ENCODE measurements at regions not wholly inside any gene's neighbourhood (a gene's known extent, or its start where the extent isn't known, plus 50 kb on each side); places are given as distances from the start of the nearest gene placed in this dataset.

DNA sequence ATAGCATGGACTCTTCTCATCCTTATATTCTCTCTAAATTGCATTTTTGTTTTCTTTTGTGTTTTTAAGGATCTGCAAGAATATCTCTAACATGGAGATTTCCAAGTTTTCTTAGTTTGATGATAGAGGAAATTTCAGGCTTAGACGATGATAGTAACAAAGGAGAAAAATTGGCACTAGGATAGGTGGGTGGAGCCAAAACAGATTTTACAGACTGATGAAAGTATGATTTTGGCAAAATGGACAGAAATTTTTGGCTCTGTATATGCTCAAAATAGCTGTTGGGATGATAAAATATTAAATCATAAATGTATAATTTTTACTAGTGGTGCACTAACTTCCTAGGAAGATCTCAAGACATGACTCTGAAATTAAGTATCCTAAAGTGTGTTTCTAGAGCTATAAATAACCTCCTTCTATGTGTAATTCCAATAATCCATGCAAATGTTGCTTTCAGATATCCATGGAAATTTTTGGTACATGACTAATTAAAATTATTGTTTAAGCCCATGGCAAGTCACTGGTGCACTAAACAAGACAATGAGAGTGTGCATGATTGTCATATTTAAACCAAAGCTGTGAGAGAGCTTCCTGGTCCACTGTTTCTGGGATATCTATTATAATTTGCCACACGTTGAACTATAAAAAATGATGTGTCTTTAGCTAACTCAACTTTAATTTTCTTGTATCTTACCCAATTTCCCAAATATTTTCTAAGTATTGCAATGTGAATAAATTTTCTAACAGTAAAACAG is 55.8 kb upstream of the NBEA start:
- DNase-seq (ENCODE audit: low read depth), result no peak

DNA sequence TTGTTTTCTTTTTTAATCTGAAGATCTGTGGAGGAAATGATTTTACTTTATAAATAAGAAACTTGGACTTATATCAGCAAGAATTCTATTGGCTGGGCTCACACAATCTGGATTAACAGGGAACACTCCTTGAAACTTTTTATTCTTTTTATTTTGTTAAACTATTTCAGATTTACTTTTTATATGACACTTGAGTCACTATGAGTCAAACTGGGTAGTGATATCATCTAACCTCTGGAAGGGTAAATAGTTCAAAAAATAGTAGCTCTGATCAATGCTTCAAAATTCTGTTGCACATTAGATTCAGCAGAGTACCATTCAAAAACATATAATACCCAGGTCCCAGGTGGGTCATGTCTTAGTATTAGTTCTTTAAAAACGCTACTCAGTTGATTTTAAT is 55.1 kb upstream of the NBEA start:
- no peak for DNase-seq (ENCODE audit: low read depth)

All from T-helper 22 cell (primary cell).